ENCODE measurements at regions not wholly inside any gene's neighbourhood (a gene's known extent, or its start where the extent isn't known, plus 50 kb on each side); places are given as distances from the start of the nearest gene placed in this dataset.

- H3K27ac ChIP-seq = no peak overlapping the region
Observed at GRCh38 chr11:95547976-95548375, 241.6 kb downstream of the FAM76B start.

DNA sequence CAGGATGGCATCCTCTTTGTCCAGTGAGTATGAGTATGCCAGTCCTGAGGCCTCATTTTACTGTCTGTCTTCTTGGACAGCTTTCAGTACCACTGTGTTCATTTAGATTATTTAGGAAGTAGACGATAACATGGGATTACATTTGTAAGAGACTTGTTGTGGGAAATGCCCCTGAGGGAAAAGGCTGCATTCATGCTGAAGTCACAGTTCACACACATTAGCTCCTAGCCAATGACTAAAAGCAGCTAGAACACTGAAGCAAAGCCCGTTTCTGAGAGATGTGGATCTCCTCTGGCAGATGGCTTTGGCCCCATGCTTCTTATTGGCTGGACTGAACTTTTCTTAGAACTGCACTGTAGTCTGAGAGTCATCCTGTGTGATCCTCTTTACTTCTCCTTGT lies 242.4 kb downstream of the FAM76B start:
- Histone ChIP-seq H3K27me3 (no peaks in the 10 kb centered on the region), H3K36me3 (no peaks in the 10 kb centered on the region), H3K27ac (no peak overlapping the region), H3K4me3 (no peak overlapping the region), H3K4me1 (no peaks in the 10 kb centered on the region), H3K9me3 (no peaks in the 10 kb centered on the region)
- TF ChIP-seq CTCF (IDR thresholded peaks at IDR 0.05) = no peak
- ATAC-seq (no peak), FAIRE-seq (no peak), DNase-seq (no peak)
- WGBS, 2 donors = 65 to 72% methylated on average over 2 of the region's 2 CpGs
- intact Hi-C loops (cut with DNase I) = no loop called here

More at GRCh38 chr11:95547976-95548375, 241.6 kb downstream of the FAM76B start:
- Histone ChIP-seq H3K4me3 (no peak overlapping the region), H3K27me3 (no peaks in the 10 kb centered on the region), H3K4me1 (no peaks in the 10 kb centered on the region), H3K9me3 (no peaks in the 10 kb centered on the region), H3K36me3 (no peaks in the 10 kb centered on the region)
- DNase-seq (no peak), ATAC-seq (no peak), FAIRE-seq (no peak)
- no peak for TF ChIP-seq CTCF (IDR thresholded peaks at IDR 0.05)
- intact Hi-C loops (cut with DNase I) = no loop called here

DNA sequence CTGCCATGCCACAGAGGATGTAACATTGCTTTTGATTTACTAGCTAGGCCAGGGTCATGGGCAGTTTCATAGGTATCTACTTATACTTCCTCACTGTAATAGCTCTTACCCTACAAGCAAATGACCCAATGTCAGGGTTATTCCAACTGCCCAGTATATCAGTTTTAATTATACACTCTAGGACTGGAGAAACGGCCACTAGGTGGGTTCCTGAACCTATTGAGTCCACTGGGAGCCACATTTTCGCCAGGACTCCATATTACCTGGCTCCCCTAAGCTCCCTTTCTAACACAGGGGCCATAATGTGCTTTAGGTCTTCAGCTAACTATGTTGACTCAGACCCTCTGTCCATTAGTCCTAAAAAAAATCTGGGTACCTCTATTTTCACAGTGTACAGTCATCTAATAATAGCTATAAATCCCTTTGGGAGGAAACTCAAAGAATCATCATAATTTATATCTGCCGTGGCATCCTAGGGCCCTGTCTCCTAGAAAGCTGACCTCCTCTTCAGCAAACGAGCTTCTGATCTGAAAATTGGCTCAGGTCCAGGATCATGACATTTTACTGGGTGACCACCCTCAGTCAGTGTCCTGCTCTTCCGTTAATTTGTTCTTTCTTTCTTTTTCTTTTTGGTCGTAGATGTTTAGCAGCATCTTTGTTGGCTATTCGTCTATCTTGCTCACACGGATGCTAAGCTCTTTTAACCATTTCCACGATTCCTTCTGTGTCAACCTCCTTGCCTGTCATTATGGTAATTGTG lies 244.3 kb downstream of the FAM76B start:
- 65 to 67% methylated on average over 9 of the region's 9 CpGs for WGBS, 2 donors
- Histone ChIP-seq H3K27ac (no peak overlapping the region), H3K4me3 (no peak overlapping the region), H3K27me3 (no peaks in the 10 kb centered on the region), H3K36me3 (no peaks in the 10 kb centered on the region), H3K4me1 (no peaks in the 10 kb centered on the region), H3K9me3 (no peaks in the 10 kb centered on the region)
- TF ChIP-seq CTCF (IDR thresholded peaks at IDR 0.05) = no peak
- ATAC-seq (no peak), DNase-seq (no peak), FAIRE-seq (no peak)
- intact Hi-C loops (cut with DNase I) = no loop called here

- H3K27me3 ChIP-seq = no peaks in the 10 kb centered on the region
- no peak overlapping the region for H3K4me3 ChIP-seq
- ATAC-seq = no peak
- WGBS, 2 donors = 75 to 84% methylated on average over 3 of the region's 3 CpGs
- no peak for DNase-seq
- no peaks in the 10 kb centered on the region for H3K9me3 ChIP-seq
- intact Hi-C loops (cut with DNase I) = no loop called here
- no peak for FAIRE-seq
- no peak overlapping the region for H3K27ac ChIP-seq
- no peak for TF ChIP-seq CTCF (IDR thresholded peaks at IDR 0.05)
- H3K36me3 ChIP-seq = no peaks in the 10 kb centered on the region
- H3K4me1 ChIP-seq = no peaks in the 10 kb centered on the region
Observed at GRCh38 chr11:95544095-95544856, 245.3 kb downstream of the FAM76B start.

All from pancreas (tissue), 10 donors.